ENCODE measurements at regions not wholly inside any gene's neighbourhood (a gene's known extent, or its start where the extent isn't known, plus 50 kb on each side); places are given as distances from the start of the nearest gene placed in this dataset.
"Not testable (repeated sequence)": the region's sequence is repeated elsewhere in the genome, so short reads cannot be mapped to it uniquely, and the experiment has no call there.

GRCh38 chrX:5490786-5491563 is 737.7 kb downstream of the NLGN4X start:
- DNase-seq = no peak

DNA sequence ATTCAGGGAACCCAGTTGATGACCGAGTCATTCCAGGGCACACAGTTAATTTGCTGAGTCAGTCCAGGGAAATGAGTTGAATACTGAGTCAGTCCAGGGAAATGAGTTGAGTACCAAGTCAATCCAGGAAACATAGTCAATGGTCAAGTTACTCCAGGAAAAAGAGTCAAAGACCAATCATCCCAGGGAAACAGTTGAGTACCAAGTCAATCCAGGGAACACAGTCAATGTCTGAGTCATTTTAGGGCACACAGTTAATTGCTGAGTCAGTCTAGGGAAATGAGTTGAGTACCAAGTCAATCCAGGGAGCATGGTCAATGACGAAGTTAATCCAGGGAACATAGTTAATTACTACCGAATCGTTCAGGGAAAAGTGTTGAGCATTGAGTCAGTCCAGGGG is 754.4 kb downstream of the NLGN4X start:
- DNase-seq = no peak

- DNase-seq = no peak
Observed at GRCh38 chrX:5458300-5458842, 770.3 kb downstream of the NLGN4X start.

DNA sequence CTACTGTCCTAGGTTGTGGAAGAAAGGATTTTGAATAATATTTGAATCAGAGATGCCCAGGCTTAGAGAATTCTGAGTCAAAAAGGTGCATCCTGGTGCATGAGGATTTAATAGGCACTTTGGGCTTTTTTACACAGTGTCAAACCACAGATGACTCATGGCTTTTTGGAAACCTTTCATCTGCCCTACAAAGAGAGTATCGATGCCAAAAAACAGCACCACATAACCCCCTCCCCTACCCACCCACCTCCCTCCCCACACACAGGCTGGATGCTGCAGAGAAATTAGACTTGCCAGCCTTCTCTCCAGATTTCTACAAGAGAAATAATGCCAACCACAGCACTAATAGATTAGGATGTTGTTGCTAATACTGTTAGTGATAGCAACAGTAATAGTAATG is 779.3 kb downstream of the NLGN4X start:
- DNase-seq = no peak

DNA sequence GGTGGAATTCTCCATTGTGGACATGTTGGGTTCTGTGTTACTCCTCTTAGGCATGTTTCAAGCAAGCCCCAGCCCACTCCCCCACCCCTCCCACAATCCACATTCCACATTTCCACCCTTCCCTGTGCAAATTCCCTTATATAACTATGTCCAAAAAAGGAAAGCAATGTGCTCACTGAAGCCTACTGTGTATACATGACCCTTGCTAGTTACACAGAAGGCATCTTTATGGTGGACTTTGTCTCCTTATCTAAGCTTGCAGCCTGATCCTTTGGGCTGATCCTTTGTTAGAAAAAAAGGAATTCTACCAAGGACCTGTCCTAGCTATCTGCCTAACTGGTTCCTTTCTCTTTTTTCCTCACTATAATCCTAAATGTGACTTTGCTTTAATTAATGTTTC is 796.8 kb downstream of the NLGN4X start:
- no peak for DNase-seq

GRCh38 chrX:5425119-5425518 is 803.5 kb downstream of the NLGN4X start:
- DNase-seq = no peak

GRCh38 chrX:5417381-5417780 is 811.3 kb downstream of the NLGN4X start:
- DNase-seq = no peak

GRCh38 chrX:5415738-5416137 is 812.9 kb downstream of the NLGN4X start:
- no peak for DNase-seq

GRCh38 chrX:5409106-5409505 is 819.6 kb downstream of the NLGN4X start:
- no peak for DNase-seq

GRCh38 chrX:5402461-5402860 is 826.2 kb downstream of the NLGN4X start:
- no peak for DNase-seq

DNA sequence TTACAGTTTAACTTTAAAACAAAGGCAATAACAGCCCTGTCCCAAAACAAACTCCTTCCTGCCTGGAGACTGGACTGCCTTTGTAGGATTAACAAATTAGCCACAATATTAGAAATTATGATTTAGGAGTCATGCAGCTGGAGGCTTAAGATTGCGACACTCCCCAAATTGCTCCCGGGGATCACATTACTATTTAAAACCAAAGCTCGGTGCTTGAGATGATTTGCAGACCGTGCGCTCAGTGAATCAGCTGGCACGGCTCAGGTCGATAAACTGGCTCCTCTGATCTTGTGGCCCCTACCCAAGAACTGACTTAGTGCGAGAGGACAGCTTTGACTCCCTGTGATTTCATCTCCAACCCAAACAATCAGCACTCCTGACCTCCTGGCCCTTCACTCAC is 829.3 kb downstream of the NLGN4X start:
- no peak for DNase-seq

DNA sequence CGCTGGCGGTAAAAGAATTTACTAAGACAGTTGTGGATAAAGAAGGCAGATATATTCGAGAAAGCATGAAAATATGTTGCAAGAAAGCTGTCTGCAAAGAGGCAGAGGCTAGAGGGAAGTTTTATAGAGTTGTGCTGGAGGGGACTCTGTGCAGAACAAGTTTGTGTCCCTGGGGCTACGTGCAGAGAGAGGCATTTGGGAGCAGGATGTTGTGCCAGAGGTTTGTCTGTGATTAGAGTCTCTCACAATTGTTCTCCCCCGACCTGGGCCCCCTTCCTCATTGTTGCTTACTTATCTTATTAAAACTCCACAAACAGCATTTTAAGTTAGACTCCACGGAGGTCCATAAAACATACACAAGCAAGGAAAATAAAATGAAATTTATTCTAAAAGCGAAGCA is 831.3 kb downstream of the NLGN4X start:
- no peak for DNase-seq

DNA sequence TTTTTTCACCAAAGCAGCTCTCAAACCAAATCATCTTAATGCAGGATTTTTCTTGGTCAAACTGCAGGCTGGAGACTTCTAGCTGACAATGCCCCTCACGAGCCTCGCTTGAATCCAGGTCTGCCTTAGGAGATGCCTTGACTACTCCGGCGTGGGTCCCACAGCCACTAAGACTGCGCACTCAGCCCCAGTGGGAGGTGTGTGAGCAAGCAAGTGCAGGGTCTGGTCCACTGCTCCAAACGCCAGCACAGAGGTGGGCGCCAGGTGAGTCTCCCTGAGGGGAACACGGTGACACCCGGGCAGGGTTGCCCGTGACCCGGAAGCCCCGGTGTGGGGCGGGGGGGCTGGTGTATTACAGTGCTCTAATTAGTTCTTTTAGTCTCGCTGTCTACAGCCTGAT is 838.3 kb downstream of the NLGN4X start:
- peak; percentile 0 for DNase-seq

- no peak for DNase-seq
Observed at GRCh38 chrX:5388087-5388486, 840.6 kb downstream of the NLGN4X start.

- no peak for DNase-seq
Observed at GRCh38 chrX:5380426-5380825, 848.2 kb downstream of the NLGN4X start.

- DNase-seq = no peak
Observed at GRCh38 chrX:5341902-5342301, 886.8 kb downstream of the NLGN4X start.

DNA sequence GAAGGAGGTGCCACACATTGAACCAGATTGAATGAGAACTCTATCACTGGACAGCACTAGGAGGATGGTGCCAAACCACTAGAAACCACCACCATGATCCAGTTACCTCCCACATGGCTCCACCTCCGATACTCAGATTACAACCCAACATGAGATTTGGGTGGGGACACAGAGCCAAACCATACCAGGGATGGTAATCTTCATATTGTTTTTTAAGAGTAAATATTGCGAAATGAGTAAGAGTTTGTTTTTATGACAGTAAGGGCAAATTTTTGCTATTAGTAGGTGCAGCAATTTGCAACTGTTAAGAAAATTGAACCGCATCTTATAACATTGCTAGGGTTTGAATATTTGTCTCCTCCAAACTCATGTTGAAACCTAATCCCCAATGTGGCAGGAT is 891.5 kb downstream of the NLGN4X start:
- no peak for DNase-seq

- no peak for DNase-seq
Observed at GRCh38 chrX:5324546-5324945, 904.1 kb downstream of the NLGN4X start.

DNA sequence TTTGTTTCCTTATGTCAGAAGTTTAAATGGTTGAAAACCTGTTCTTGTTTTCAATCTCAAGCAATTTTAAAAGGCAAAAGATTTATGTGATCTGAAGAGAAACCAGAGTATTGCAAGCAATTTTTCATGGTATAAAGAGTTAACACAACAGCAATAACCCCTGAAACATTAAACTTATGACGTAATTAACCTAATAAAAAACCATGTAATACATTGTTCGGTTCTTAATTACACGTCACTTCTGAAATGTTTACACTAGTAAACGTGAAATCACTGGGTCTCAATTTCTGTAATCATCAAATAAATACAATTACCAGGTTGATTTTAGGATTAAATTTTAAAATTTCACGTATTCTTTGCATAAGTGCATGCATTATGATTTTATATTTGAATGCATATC is 914.5 kb downstream of the NLGN4X start:
- DNase-seq = no peak

DNA sequence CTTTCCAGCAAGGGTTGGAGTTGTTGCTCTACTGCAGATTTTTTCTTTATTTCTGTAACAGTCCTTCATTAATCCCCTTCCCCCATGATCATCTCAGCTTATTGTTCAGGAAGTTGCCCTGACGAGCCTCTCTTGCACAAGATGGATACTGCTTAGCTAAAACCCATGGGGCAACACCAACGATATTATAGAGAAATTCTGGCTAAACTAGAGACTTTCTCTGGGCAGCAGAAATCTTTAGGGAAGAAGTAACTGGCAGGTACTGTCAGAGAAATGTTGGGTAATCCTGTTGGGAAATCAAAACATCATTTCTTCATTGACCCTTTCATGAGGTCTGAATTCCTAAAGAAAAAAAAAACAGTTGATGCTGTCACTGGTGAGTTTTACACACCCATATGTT is 921.3 kb downstream of the NLGN4X start:
- DNase-seq = no peak

DNA sequence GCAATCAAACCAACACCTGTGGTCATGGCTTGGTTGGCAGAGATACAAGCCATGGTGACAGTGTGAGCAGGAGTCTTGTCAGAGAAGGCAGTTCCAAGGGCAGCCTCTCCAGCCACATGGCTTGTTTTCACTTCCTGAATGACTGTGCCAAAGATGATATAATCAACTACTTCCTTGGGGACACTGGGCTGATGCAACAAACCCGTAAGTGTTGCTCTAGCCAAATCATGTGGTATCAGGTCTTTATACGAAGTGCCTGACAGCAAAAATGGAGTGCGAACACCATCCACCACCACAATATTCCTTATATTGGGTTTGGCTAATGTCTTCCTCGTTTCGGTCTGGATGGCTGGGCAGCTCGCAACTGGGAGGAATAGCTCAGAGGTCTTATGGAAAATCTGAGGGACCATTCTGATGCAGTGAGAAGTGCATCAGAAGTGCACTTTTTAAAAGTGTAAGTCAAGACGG is 922.0 kb downstream of the NLGN4X start:
- DNase-seq = no peak

DNA sequence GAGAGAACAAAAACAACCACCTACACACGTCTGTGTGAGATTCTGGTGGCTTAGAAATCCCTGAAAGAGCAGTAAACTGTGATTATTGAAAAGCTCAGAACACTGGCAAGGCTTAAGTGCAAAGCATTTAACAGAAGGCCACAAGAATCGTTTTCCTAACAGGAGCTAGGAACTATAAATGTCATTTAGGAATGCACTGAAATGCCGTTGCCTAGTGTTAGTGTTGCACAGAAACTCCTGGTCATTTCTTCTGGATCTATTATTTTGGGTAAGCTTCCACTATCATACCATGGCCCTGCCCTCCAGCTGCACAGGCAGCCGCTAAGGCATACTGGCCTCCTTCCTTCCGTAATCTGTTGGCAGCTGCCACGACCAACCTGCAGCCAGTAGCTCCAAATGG is 923.2 kb downstream of the NLGN4X start:
- no peak for DNase-seq

DNA sequence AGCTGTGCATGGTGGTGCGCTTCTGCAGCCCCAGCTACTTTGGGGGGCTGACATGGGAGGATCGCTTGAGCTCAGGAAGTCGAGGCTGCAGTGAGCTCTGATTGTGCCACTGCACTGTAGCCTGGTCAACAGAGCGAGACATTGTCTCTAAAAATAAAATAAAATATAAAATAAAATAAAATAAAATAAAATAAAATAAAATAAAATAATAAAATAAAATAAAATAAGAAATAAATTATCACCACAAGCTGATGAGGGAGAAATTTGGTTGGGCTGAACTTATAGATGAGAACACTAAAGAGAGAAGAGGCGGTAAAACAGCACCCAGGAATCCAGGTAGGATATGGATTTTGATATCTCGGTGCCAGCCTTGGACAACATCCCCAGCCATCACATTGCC is 933.7 kb downstream of the NLGN4X start:
- DNase-seq = no peak

DNA sequence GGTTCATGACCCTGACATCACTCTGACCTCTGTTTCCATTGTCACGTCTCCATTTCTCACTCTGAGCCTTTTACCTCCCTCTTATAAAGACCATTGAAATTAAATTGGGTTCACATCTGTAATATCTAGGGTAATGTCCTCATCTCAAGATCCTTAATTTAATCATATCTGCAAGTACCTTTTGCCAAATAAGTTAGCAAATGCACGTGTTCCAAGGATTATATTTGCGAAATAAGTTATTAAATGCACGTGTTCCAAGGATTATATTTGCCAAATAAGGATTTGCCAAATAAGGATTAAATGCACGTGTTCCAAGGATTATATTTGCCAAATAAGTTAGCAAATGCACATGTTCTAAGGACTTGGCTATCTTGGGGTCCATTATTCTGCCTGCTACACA is 938.0 kb downstream of the NLGN4X start:
- no peak for DNase-seq

DNA sequence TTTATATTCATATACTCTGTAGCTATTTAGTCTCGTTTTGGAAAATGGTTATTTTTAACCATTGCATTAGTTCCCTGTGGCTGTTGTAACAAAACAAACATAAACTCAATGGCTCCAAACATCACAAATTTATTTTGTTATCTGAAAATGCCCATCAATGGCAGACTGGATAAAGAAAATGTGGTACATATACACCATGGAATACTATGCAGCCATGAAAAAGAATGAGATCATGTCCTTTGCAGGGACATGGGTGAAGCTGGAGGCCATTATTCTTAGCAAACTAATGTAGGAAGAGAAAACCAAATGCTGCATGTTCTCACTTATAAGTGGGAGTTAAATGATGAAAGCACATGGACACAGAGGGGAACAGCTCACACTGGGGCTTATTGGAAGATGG is 938.7 kb downstream of the NLGN4X start:
- not testable (repeated sequence) for DNase-seq

All from activated gamma-delta T cell (primary cell).